BLaER1 (cell line): ENCODE measurements at regions not wholly inside any gene's neighbourhood (a gene's known extent, or its start where the extent isn't known, plus 50 kb on each side); places are given as distances from the start of the nearest gene placed in this dataset.
A peak's percentile ranks its signal among the peaks of the same experiment; 100 is the strongest.
"Not testable (repeated sequence)": the region's sequence is repeated elsewhere in the genome, so short reads cannot be mapped to it uniquely, and the experiment has no call there.

Experiments used
- H3K27ac ChIP-seq: shearing (Covaris generic); formaldehyde crosslinking; 2 replicates; pipeline ENCODE4 v1.8.1; 2022
- H3K27me3 ChIP-seq: shearing (Covaris generic); formaldehyde crosslinking; 2 replicates; pipeline ENCODE4 v1.8.1; 2022
- H3K36me3 ChIP-seq: shearing (Covaris generic); formaldehyde crosslinking; 2 replicates; pipeline ENCODE4 v1.8.1; 2022
- H3K4me1 ChIP-seq: shearing (Covaris generic); formaldehyde crosslinking; 2 replicates; pipeline ENCODE4 v1.8.1; 2022
- H3K4me2 ChIP-seq: shearing (Covaris generic); formaldehyde crosslinking; 2 replicates; pipeline ENCODE4 v1.8.1; 2022
- H3K4me3 ChIP-seq: shearing (Covaris generic); formaldehyde crosslinking; 2 replicates; pipeline ENCODE4 v1.8.1; 2022
- H3K9ac ChIP-seq: shearing (Covaris generic); formaldehyde crosslinking; 2 replicates; pipeline ENCODE4 v1.8.1; 2022
- H3K9me3 ChIP-seq: shearing (Covaris generic); formaldehyde crosslinking; 2 replicates; pipeline ENCODE4 v1.8.1; 2022
- H4K20me1 ChIP-seq: shearing (Covaris generic); formaldehyde crosslinking; 2 replicates; pipeline ENCODE4 v1.8.1; 2022
- Cebpa-rat ChIP-seq: shearing (Covaris generic); IDR thresholded peaks from 2 replicates; pipeline ENCODE4 v1.8.1; 2022

GRCh38 chr18:56294484-56295183 lies 343.8 kb downstream of the TXNL1 start:
- peak overlapping the region; percentile 11; the same call in 1 of the 2 replicates for H3K9ac ChIP-seq
- no peaks in the 10 kb centered on the region for H4K20me1 ChIP-seq
- peak overlapping the region; percentile 70 for H3K4me2 ChIP-seq
- no peaks in the 10 kb centered on the region for H3K36me3 ChIP-seq
- H3K27me3 ChIP-seq = no peaks in the 10 kb centered on the region
- no peak for TF ChIP-seq Cebpa-rat
- peaks cover 15% of the 10 kb centered on the region for H3K9me3 ChIP-seq
- peak overlapping the region; percentile 57 for H3K27ac ChIP-seq
- H3K4me3 ChIP-seq = no peak overlapping the region
- peaks cover 40% of the 10 kb centered on the region for H3K4me1 ChIP-seq

- Histone ChIP-seq H3K4me1 (peaks cover 40% of the 10 kb centered on the region), H4K20me1 (no peaks in the 10 kb centered on the region), H3K27ac (no peak overlapping the region), H3K4me3 (no peak overlapping the region), H3K4me2 (peak overlapping the region; percentile 8; the same call in 1 of the 2 replicates), H3K27me3 (no peaks in the 10 kb centered on the region), H3K36me3 (no peaks in the 10 kb centered on the region), H3K9ac (no peak overlapping the region), H3K9me3 (peaks cover 7% of the 10 kb centered on the region)
- TF ChIP-seq Cebpa-rat = no peak
Observed at GRCh38 chr18:56291294-56291693, 347.1 kb downstream of the TXNL1 start.

- TF ChIP-seq Cebpa-rat = no peak
- Histone ChIP-seq H3K27me3 (no peaks in the 10 kb centered on the region), H3K4me3 (no peak overlapping the region), H3K9me3 (peaks cover 7% of the 10 kb centered on the region), H4K20me1 (no peaks in the 10 kb centered on the region), H3K9ac (no peak overlapping the region), H3K36me3 (no peaks in the 10 kb centered on the region), H3K4me2 (no peak overlapping the region), H3K27ac (no peak overlapping the region), H3K4me1 (peaks cover 24% of the 10 kb centered on the region)
Observed at GRCh38 chr18:56289381-56289780, 349.0 kb downstream of the TXNL1 start.

DNA sequence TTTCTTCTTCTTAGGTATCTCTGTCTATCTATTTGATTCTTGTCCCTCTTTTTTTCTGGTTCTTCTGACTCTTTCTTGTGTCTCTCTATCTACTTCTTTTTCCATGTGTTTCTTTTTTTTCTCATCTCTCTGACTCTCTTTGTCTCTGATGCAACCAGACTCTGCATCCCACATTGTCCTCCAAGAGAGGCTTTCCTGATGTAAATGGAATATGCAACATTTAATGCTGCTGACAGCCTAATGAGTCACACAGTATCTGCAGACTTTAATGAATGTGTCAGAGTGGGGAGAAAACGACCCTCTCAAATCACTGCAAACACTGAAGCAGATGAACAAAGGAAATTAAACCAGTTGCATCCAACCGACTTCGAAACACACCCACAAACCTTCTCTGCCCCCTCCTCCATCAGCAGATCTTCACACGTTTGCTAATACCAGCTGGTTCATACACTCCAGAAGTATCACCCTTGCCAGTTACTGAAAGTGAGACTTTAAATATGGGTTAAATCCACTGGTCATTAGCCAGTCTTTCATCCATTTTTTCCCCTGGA lies 351.5 kb downstream of the TXNL1 start:
- Histone ChIP-seq H3K4me1 (peaks cover 15% of the 10 kb centered on the region), H3K4me3 (no peak overlapping the region), H4K20me1 (no peaks in the 10 kb centered on the region), H3K27me3 (no peaks in the 10 kb centered on the region), H3K9me3 (no peaks in the 10 kb centered on the region), H3K36me3 (no peaks in the 10 kb centered on the region), H3K27ac (no peak overlapping the region), H3K9ac (no peak overlapping the region), H3K4me2 (no peak overlapping the region)
- TF ChIP-seq Cebpa-rat = no peak

GRCh38 chr18:56285387-56286065 lies 352.9 kb downstream of the TXNL1 start:
- no peak overlapping the region for H3K4me3 ChIP-seq
- H4K20me1 ChIP-seq = no peaks in the 10 kb centered on the region
- H3K4me2 ChIP-seq = no peak overlapping the region
- peaks cover 3% of the 10 kb centered on the region; the same call in 1 of the 2 replicates for H3K4me1 ChIP-seq
- no peaks in the 10 kb centered on the region for H3K27me3 ChIP-seq
- TF ChIP-seq Cebpa-rat = no peak
- H3K9ac ChIP-seq = no peak overlapping the region
- H3K27ac ChIP-seq = no peak overlapping the region
- no peaks in the 10 kb centered on the region for H3K36me3 ChIP-seq
- 0 out of 2 replicates have a peak, but pooled peaks cover 3% of the 10 kb centered on the region for H3K9me3 ChIP-seq

DNA sequence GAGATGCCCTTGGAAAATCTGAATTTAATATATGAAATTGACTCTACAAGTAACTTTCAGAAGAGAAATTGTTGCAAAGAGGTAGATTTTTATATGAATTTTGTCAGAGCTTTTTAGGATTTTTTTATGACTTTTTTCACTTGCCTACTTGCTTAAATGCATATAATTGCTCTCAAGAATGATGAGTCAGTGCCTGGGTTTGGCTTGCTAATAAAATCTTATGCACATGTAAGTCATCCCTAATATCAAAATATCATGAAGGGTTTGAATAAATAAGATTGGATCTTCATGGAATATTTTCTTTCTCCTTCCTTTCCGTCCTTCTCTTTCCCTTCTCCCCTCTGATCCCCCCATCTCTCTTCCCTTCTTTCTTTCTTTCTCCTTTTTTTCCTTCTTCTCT lies 354.1 kb downstream of the TXNL1 start:
- Histone ChIP-seq H3K4me2 (no peak overlapping the region), H3K27me3 (no peaks in the 10 kb centered on the region), H3K4me1 (no peaks in the 10 kb centered on the region), H3K27ac (no peak overlapping the region), H3K4me3 (no peak overlapping the region), H3K9me3 (peaks cover 15% of the 10 kb centered on the region), H4K20me1 (no peaks in the 10 kb centered on the region), H3K36me3 (no peaks in the 10 kb centered on the region), H3K9ac (no peak overlapping the region)
- no peak for TF ChIP-seq Cebpa-rat

DNA sequence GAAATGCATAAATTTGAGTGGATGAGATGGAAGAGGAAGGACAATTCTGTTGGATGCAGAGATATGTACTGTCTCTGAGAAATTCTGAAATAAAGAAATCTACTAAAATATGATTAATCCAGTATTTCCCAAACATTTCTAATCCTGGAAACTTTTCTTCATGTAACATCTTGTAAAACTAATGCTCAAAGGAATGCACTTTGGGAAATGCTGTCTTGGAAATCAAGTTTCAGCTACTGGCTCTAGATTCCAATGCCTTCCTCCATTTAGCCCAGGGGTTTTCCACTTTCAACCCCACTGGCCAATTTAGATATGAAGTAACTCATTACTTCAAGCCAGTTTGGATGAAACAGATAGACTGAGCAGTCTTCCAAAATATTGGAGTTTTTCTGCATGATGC lies 355.1 kb downstream of the TXNL1 start:
- Histone ChIP-seq H3K27me3 (no peaks in the 10 kb centered on the region), H3K27ac (no peak overlapping the region), H3K4me3 (no peak overlapping the region), H3K36me3 (no peaks in the 10 kb centered on the region), H3K9ac (no peak overlapping the region), H4K20me1 (no peaks in the 10 kb centered on the region), H3K9me3 (peaks cover 20% of the 10 kb centered on the region), H3K4me1 (no peaks in the 10 kb centered on the region), H3K4me2 (no peak overlapping the region)
- no peak for TF ChIP-seq Cebpa-rat

DNA sequence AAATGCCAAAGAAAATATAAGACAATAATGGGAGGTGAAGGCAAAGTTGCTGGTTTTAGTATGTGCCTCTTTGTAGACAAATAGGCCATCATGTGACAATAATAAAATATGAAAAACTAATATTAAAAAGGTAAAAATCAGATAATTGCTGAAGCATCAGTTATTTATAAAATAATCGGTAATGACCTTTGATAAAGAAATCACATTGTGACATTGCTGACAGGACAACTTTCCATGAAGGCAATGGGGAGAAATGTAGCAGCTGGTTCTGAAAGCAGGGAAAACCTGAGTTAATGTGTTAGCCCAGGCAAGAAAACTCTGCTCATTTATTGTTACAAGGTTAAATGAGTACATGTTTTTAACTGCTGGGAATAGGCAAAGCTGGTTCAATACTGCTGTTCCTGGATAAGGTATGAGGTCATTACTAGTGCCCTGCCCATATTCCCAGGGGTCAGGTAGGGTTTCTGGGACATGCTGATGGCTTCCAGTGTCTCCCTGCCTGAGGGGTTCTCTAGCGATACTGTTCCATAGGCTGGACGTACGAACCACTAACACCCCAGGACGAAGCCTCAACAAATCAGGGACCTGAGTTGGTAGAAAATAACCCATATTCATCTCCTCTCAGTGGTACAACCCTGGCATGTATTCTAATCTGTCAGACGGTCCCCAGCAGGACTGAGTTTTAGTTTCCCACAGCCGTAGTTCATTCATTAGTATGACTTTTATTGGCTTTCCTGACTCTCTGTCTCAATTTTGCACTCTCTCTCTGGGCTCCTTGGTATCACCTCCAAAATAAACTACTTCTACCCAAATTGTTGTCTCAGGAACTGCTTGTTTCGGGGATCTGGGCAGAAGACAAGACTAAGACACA lies 355.9 kb downstream of the TXNL1 start:
- no peak overlapping the region for H3K4me3 ChIP-seq
- no peak overlapping the region for H3K4me2 ChIP-seq
- TF ChIP-seq Cebpa-rat = no peak
- H4K20me1 ChIP-seq = no peaks in the 10 kb centered on the region
- no peak overlapping the region for H3K27ac ChIP-seq
- H3K9ac ChIP-seq = no peak overlapping the region
- no peaks in the 10 kb centered on the region for H3K27me3 ChIP-seq
- H3K9me3 ChIP-seq = peaks cover 20% of the 10 kb centered on the region
- H3K36me3 ChIP-seq = no peaks in the 10 kb centered on the region
- no peaks in the 10 kb centered on the region for H3K4me1 ChIP-seq

DNA sequence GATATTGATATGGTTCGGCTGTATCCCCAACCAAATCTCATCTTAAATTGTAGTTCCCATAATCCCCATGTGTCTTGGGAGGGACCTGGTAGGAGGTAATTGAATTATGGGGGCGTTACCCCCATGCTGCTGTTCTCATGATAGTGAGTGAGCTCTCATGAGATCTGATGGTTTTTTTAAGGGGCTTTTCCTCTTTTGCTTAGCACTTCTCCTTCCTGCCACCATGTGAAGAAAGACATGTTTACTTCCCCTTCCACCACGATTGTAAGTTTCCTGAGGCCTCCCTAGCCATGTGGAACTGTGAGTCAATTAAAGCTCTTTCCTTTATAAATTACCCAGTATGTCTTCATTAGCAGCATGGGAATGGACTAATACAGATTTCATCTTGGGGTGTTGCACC lies 358.6 kb downstream of the TXNL1 start:
- H3K9ac ChIP-seq, H3K27me3 ChIP-seq, H4K20me1 ChIP-seq, H3K4me3 ChIP-seq, H3K27ac ChIP-seq, H3K36me3 ChIP-seq, H3K4me2 ChIP-seq: not testable (repeated sequence)
- peaks cover 20% of the 10 kb centered on the region for H3K9me3 ChIP-seq
- H3K4me1 ChIP-seq = peaks cover 10% of the 10 kb centered on the region
